ENCODE measurements at regions not wholly inside any gene's neighbourhood (a gene's known extent, or its start where the extent isn't known, plus 50 kb on each side); places are given as distances from the start of the nearest gene placed in this dataset.

DNA sequence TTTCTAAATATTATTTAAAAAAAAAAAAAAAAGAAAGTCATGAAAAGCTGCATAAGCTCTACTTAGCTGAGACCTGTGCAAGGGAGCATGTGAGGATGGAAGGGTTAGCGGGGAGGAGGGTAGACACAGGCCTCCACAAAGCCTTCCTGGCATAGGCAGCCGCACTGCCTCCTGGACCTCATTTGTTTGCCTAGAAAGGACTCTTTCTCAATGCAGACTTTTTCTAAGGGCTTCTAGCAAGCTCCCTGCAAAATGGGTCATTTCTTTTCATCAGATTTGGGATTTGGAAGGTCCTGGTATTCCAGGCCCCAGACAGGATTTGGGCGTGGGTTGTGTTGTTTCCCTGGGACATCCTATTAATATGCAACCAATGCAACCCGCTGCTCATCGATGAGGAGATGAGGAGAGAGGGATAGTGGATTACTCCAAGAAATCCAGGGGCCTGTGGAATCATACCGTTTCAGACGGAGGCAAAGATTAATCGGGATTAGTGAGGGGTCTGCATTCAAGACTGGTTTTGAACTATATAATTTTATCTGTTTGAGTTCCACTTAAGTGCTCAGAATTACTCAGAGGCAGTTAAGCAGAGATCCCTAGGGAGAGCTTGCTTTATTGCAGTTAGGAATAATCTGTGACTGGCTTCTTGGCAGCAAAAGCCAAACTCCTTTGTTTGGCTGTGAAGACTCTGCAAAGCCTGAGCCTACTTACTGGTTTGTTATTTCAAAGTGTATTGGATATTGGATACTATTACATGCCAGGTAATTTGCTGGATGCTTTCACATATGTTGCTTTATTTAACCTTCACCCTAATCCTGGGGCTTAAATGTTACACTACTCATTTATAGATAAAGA is 106.9 kb upstream of the NAV2 start:
- no peak overlapping the region for H4K5ac ChIP-seq (ENCODE audit: low read depth, low read length)
- H4K20me1 ChIP-seq (ENCODE audit: insufficient read depth, low read length): no peaks in the 10 kb centered on the region; the same call in 1 of the 2 replicates
- peaks cover 8% of the 10 kb centered on the region for H3K4me1 ChIP-seq (ENCODE audit: control insufficient read depth, insufficient read depth, low read length)
- no peak overlapping the region for H2BK120ac ChIP-seq (ENCODE audit: low read depth, low read length)
- 0 out of 2 replicates have a peak, but pooled peaks cover 5% of the 10 kb centered on the region for H3K9me1 ChIP-seq (ENCODE audit: insufficient read depth, low read length)
- ChIA-PET POLR2A (ENCODE audit: unreplicated experiment) (no interaction called here), CTCF (no interaction called here)
- H3K79me1 ChIP-seq (ENCODE audit: low read depth in 1 of 2, low read length in 2 of 2): no peaks in the 10 kb centered on the region
- peak; percentile 75 for ATAC-seq (ENCODE audit: low read depth)
- H3K4me3 ChIP-seq (ENCODE audit: insufficient read depth, low read depth, low read length): no peak overlapping the region
- H3K4me2 ChIP-seq (ENCODE audit: low read depth, low read length): no peak overlapping the region
- no peak overlapping the region for H4K91ac ChIP-seq (ENCODE audit: insufficient read depth, low read depth, low read length)
- H2BK5ac ChIP-seq (ENCODE audit: low read depth, low read length, poor library complexity, severe bottlenecking): no peak overlapping the region
- H3K23ac ChIP-seq (ENCODE audit: low read depth, low read length): no peak overlapping the region
- no peak overlapping the region for H2BK15ac ChIP-seq (ENCODE audit: low read depth, low read length)
- H3K9ac ChIP-seq (ENCODE audit: low read depth, low read length): no peak overlapping the region
- H3K9me3 ChIP-seq (ENCODE audit: control insufficient read depth, insufficient read depth, low read length): no peaks in the 10 kb centered on the region
- in situ Hi-C loops (cut with MboI; ENCODE audit: low sequenced_read_pairs): no loop called here
- no peak overlapping the region for H2BK20ac ChIP-seq (ENCODE audit: low read depth, low read length)
- H3K14ac ChIP-seq (replicated peaks; ENCODE audit: low read depth, low read length): no peak overlapping the region
- peaks cover 7% of the 10 kb centered on the region for H3K27me3 ChIP-seq (ENCODE audit: control insufficient read depth, insufficient read depth, low read length)
- DNase-seq: peak; percentile 68
- no peak overlapping the region for H3K18ac ChIP-seq (ENCODE audit: low read depth, low read length)
- no peak overlapping the region for H4K8ac ChIP-seq (ENCODE audit: low read depth in 2 of 2, low read length in 2 of 2)
- no peak overlapping the region for H2AK5ac ChIP-seq (ENCODE audit: low read depth, low read length)
- BruUV-seq (replicated peaks): no TSS peak
- H3K56ac ChIP-seq (ENCODE audit: extremely low read depth, insufficient read depth, low read length): no peak overlapping the region
- no peak overlapping the region for H2AK9ac ChIP-seq (replicated peaks; ENCODE audit: low read depth, low read length, poor library complexity)
- no peaks in the 10 kb centered on the region for H3K36me3 ChIP-seq (ENCODE audit: control insufficient read depth, insufficient read depth, low read length)
- no peak for TF ChIP-seq BHLHE40 (IDR thresholded peaks at IDR 0.05; ENCODE audit: low read depth, low read length)
- TF ChIP-seq SMC3 (IDR thresholded peaks at IDR 0.05; ENCODE audit: low read depth, low read length): no peak
- no peak for TF ChIP-seq MAZ (IDR thresholded peaks at IDR 0.05; ENCODE audit: borderline replicate concordance, low read depth, low read length)
- no peak for TF ChIP-seq FOS (IDR thresholded peaks at IDR 0.05; ENCODE audit: low read depth, low read length)
- TF ChIP-seq RFX5 (IDR thresholded peaks at IDR 0.05; ENCODE audit: low read depth, low read length): no peak
- TF ChIP-seq NFE2L2 (IDR thresholded peaks at IDR 0.05; ENCODE audit: low read depth, low read length): no peak
- TF ChIP-seq USF2 (IDR thresholded peaks at IDR 0.05; ENCODE audit: low read depth, low read length): no peak
- H3K27ac ChIP-seq (ENCODE audit: insufficient read depth, low read length): no peak overlapping the region
- intact Hi-C loops (cut with micrococcal nuclease): no loop called here
- no peak overlapping the region for H3K4ac ChIP-seq (ENCODE audit: low read depth, low read length)
- no peak overlapping the region for H2AFZ ChIP-seq (replicated peaks; ENCODE audit: low read length, poor library complexity)
- WGBS, 2 experiments (ENCODE audit: extremely low coverage in 2 of 2, insufficient read length in 1 of 2): no CpG with 5 or more reads among the region's 8 CpGs
- dilution Hi-C loops (cut with HindIII; ENCODE audit: low sequenced_read_pairs, unreplicated experiment): no loop called here
